H1 (cell line): ENCODE measurements at regions not wholly inside any gene's neighbourhood (a gene's known extent, or its start where the extent isn't known, plus 50 kb on each side); places are given as distances from the start of the nearest gene placed in this dataset.

Experiments used
- CTCF ChIA-PET: fragments of 300-600 bp; sonication (Branson Sonifier 250); formaldehyde crosslinking; loops from one replicate; lab custom pipeline; 2021; ENCODE audit not compliant: partially characterized antibody; lab: Charles Lee
- POLR2A ChIA-PET: fragments of 300-600 bp; sonication (Branson Sonifier 250); formaldehyde crosslinking; loops from one replicate; lab custom pipeline; 2021; ENCODE audit warnings: inconsistent platforms; ENCODE audit not compliant: partially characterized antibody; lab: Charles Lee
- DNase-seq, 2 experiments: peaks; one replicate each; pipeline versions ENCODE4 v3.0.0 to v3.0.0-alpha.2; 2010 to 2022; ENCODE audit warnings: low spot score in 2 of 2, low read depth in 1 of 2, mixed read lengths in 1 of 2
- FAIRE-seq: peaks from 2 replicates; lab custom pipeline; 2011; peaks lifted over from hg19 to GRCh38; lab: Jason Lieb, UNC
- H2AFZ ChIP-seq: 2 replicates; pipeline ENCODE4 v1.8.1; 2012; ENCODE audit warnings: low read length, inconsistent platforms
- H2AK5ac ChIP-seq: 2 replicates; pipeline ENCODE4 v1.6.1; 2013; ENCODE audit warnings: low read depth, low read length
- H2BK120ac ChIP-seq: replicated peaks from 2 replicates; pipeline ENCODE3; 2013; ENCODE audit warnings: low read depth, low read length, inconsistent platforms
- H2BK12ac ChIP-seq: 2 replicates; pipeline ENCODE4 v1.6.1; 2013; ENCODE audit warnings: low read depth, low read length
- H2BK15ac ChIP-seq: 2 replicates; pipeline ENCODE4 v1.6.1; 2013; ENCODE audit warnings: low read length
- H2BK20ac ChIP-seq: 2 replicates; pipeline ENCODE4 v1.6.1; 2013; ENCODE audit warnings: low read length
- H2BK5ac ChIP-seq: 2 replicates; pipeline ENCODE4 v1.6.1; 2013; ENCODE audit warnings: low read depth, low read length
- H3K14ac ChIP-seq: 2 replicates; pipeline ENCODE4 v1.6.1; 2013; ENCODE audit warnings: inconsistent platforms; ENCODE audit not compliant: insufficient read length
- H3K18ac ChIP-seq: 2 replicates; pipeline ENCODE4 v1.6.1; 2013; ENCODE audit warnings: low read length; ENCODE audit errors: extremely low read depth
- H3K23ac ChIP-seq: 2 replicates; pipeline ENCODE4 v1.6.1; 2013; ENCODE audit warnings: inconsistent platforms; ENCODE audit not compliant: insufficient read length
- H3K23me2 ChIP-seq: 2 replicates; pipeline ENCODE4 v1.6.1; 2013; ENCODE audit warnings: low read depth, low read length
- H3K27ac ChIP-seq: 2 replicates; pipeline ENCODE4 v1.6.1; 2011; ENCODE audit warnings: low read depth, low read length, inconsistent platforms
- H3K27me3 ChIP-seq, 4 experiments: replicated peaks in 1 of 4; 1 replicate in 1 of 4; 2 replicates in 3 of 4; pipeline versions ENCODE4 v1.6.1 to v1.8.1; 2011 to 2013; ENCODE audit warnings: low read length in 3 of 4, mild to moderate bottlenecking in 3 of 4, inconsistent platforms in 2 of 4, mixed read lengths in 2 of 4, moderate library complexity in 1 of 4; ENCODE audit not compliant: control insufficient read depth in 3 of 4, insufficient read depth in 3 of 4; ENCODE audit errors: extremely low read depth in 1 of 4
- H3K36me3 ChIP-seq, 4 experiments: 2 replicates each; pipeline versions ENCODE4 v1.6.1 to v1.8.1; 2011 to 2013; ENCODE audit warnings: mild to moderate bottlenecking in 4 of 4, low read length in 3 of 4, moderate library complexity in 2 of 4, control low read depth in 1 of 4, inconsistent platforms in 1 of 4; ENCODE audit not compliant: insufficient read depth in 4 of 4, control insufficient read depth in 2 of 4
- H3K4ac ChIP-seq: replicated peaks from 2 replicates; pipeline ENCODE3; 2013; ENCODE audit warnings: low read length, low read depth, mixed read lengths, inconsistent platforms; ENCODE audit not compliant: insufficient read length
- H3K4me1 ChIP-seq, 4 experiments: replicated peaks in 1 of 4; 1 replicate in 1 of 4; 2 replicates in 3 of 4; pipeline versions ENCODE4 v1.6.1 to v1.8.1; 2011 to 2013; ENCODE audit warnings: low read length in 3 of 4, inconsistent platforms in 2 of 4, mixed read lengths in 1 of 4; ENCODE audit not compliant: insufficient read depth in 4 of 4, control insufficient read depth in 3 of 4
- H3K4me2 ChIP-seq, 2 experiments: 2 replicates each; pipeline versions ENCODE4 v1.6.1 to v1.8.1; 2011 to 2013; ENCODE audit warnings: low read depth in 2 of 2, low read length in 2 of 2, control low read depth in 1 of 2, inconsistent platforms in 1 of 2, mild to moderate bottlenecking in 1 of 2; ENCODE audit not compliant: insufficient read depth in 1 of 2
- H3K4me3 ChIP-seq, 4 experiments: fragments of 200-600, 300-600 bp in 1 of 4; sonication (generic), shearing (Covaris generic), sonication (Bioruptor Twin) in 1 of 4; 2 replicates each; pipeline versions ENCODE4 v1.5.1 to v1.8.1; 2011 to 2016; ENCODE audit warnings: low read length in 4 of 4, low read depth in 3 of 4, control low read depth in 2 of 4, inconsistent platforms in 2 of 4, mild to moderate bottlenecking in 2 of 4, mixed read lengths in 1 of 4, moderate library complexity in 1 of 4; ENCODE audit not compliant: insufficient read depth in 2 of 4; ENCODE audit errors: extremely low read depth in 1 of 4
- H3K56ac ChIP-seq: replicated peaks from 2 replicates; pipeline ENCODE3; 2013; ENCODE audit warnings: low read depth, mild to moderate bottlenecking, mixed read lengths, low read length, inconsistent platforms; ENCODE audit not compliant: insufficient read length
- H3K79me1 ChIP-seq: 2 replicates; pipeline ENCODE4 v1.6.1; 2013; ENCODE audit warnings: low read depth, low read length, control low read depth
- H3K79me2 ChIP-seq, 2 experiments: 2 replicates each; pipeline versions ENCODE4 v1.6.1 to v1.8.1; 2012 to 2013; ENCODE audit warnings: low read length in 2 of 2, mild to moderate bottlenecking in 2 of 2, inconsistent platforms in 1 of 2; ENCODE audit not compliant: insufficient read depth in 2 of 2, control insufficient read depth in 1 of 2
- H3K9ac ChIP-seq, 4 experiments: replicated peaks in 1 of 4; 1 replicate in 1 of 4; 2 replicates in 3 of 4; pipeline versions ENCODE4 v1.6.1 to v1.8.1; 2011 to 2013; ENCODE audit warnings: low read depth in 3 of 4, low read length in 3 of 4, control low read depth in 2 of 4, mild to moderate bottlenecking in 2 of 4, moderate library complexity in 2 of 4, inconsistent platforms in 1 of 4; ENCODE audit errors: extremely low read depth in 1 of 4
- H3K9me3 ChIP-seq, 2 experiments: 2 replicates each; pipeline versions ENCODE4 v1.6.1 to v1.8.1; 2012 to 2013; ENCODE audit warnings: mild to moderate bottlenecking in 2 of 2, moderate library complexity in 2 of 2, control low read depth in 1 of 2, inconsistent platforms in 1 of 2, low read depth in 1 of 2, low read length in 1 of 2, mixed read lengths in 1 of 2; ENCODE audit not compliant: insufficient read depth in 2 of 2
- H4K20me1 ChIP-seq, 2 experiments: replicated peaks in 1 of 2; 2 replicates each; pipeline versions ENCODE3 to v1.8.1; 2011 to 2013; ENCODE audit warnings: inconsistent platforms in 2 of 2, low read length in 2 of 2, mild to moderate bottlenecking in 1 of 2; ENCODE audit not compliant: insufficient read depth in 2 of 2, control insufficient read depth in 1 of 2
- H4K5ac ChIP-seq: 2 replicates; pipeline ENCODE4 v1.6.1; 2013; ENCODE audit warnings: low read length, low read depth, mixed read lengths, inconsistent platforms; ENCODE audit not compliant: insufficient read length
- H4K8ac ChIP-seq: 2 replicates; pipeline ENCODE4 v1.8.0; 2013; ENCODE audit warnings: mild to moderate bottlenecking, moderate library complexity, low read length, inconsistent platforms; ENCODE audit not compliant: insufficient read depth; ENCODE audit errors: extremely low read depth
- H4K91ac ChIP-seq: replicated peaks from 2 replicates; pipeline ENCODE3; 2013; ENCODE audit warnings: low read length, mixed read lengths, inconsistent platforms; ENCODE audit not compliant: insufficient read length
- BCL11A ChIP-seq, 2 experiments: IDR thresholded peaks; one replicate each; pipeline ENCODE4 v1.6.1; 2011; ENCODE audit warnings: low read depth in 2 of 2, low read length in 2 of 2, mild to moderate bottlenecking in 2 of 2
- CTBP2 ChIP-seq: IDR thresholded peaks from 2 replicates; pipeline ENCODE4 v1.7.0; 2011; ENCODE audit warnings: borderline replicate concordance, mild to moderate bottlenecking, moderate library complexity, mixed read lengths, low read length; ENCODE audit not compliant: insufficient read depth, insufficient read length
- GABPA ChIP-seq: IDR thresholded peaks from 2 replicates; pipeline ENCODE4 v1.6.1; 2011; ENCODE audit warnings: mild to moderate bottlenecking, low read length, moderate library complexity, borderline replicate concordance; ENCODE audit not compliant: insufficient read depth
- GTF2F1 ChIP-seq: IDR thresholded peaks from 2 replicates; pipeline ENCODE4 v1.6.1; 2012; ENCODE audit warnings: low read depth, low read length, improper control_type of control experiment, borderline replicate concordance
- JUN ChIP-seq: IDR thresholded peaks from 2 replicates; pipeline ENCODE4 v1.6.1; 2011; ENCODE audit warnings: low read depth, mild to moderate bottlenecking, improper control_type of control experiment, low read length
- JUND ChIP-seq: IDR thresholded peaks from 2 replicates; pipeline ENCODE4 v1.6.1; 2011; ENCODE audit warnings: mild to moderate bottlenecking, improper control_type of control experiment, low read length
- NANOG ChIP-seq: IDR thresholded peaks from 2 replicates; pipeline ENCODE4 v1.6.1; 2011; ENCODE audit warnings: low read length, low read depth, mild to moderate bottlenecking, inconsistent platforms; ENCODE audit not compliant: insufficient read depth, poor library complexity, severe bottlenecking
- PHF8 ChIP-seq: fragments of 200-600 bp; sonication (generic); conservative IDR thresholded peaks from 2 replicates; pipeline ENCODE4 v1.7.1; 2012; ENCODE audit warnings: low read depth, mild to moderate bottlenecking, inconsistent platforms, low read length, moderate library complexity
- RNF2 ChIP-seq: fragments of 200-900, 300-1000 bp; sonication (generic); IDR thresholded peaks from 2 replicates; pipeline ENCODE4 v1.7.1; 2016; ENCODE audit warnings: borderline replicate concordance, low read depth, mild to moderate bottlenecking, antibody characterized with exemption, low read length; ENCODE audit not compliant: poor library complexity, severe bottlenecking; ENCODE audit errors: missing control alignments
- ZNF274 ChIP-seq: IDR thresholded peaks from 2 replicates; pipeline ENCODE4 v1.7.0; 2012; ENCODE audit warnings: low read length, borderline replicate concordance; ENCODE audit errors: extremely low read depth
- WGBS, 2 experiments: shearing (Covaris generic) in 1 of 2; methylation state at CpG; one replicate each; pipeline versions ENCODE4 v1.1.6 to v1.1.7; 2013 to 2015; ENCODE audit warnings: low lambda C conversion rate in 2 of 2, mixed read lengths in 2 of 2, inconsistent platforms in 1 of 2, low coverage in 1 of 2, missing lambda C conversion rate in 1 of 2; ENCODE audit not compliant: insufficient replicate concordance in 2 of 2, insufficient coverage in 1 of 2, insufficient read length in 1 of 2; ENCODE audit errors: extremely low coverage in 1 of 2, missing lambda C conversion rate in 1 of 2; 5-methylcytosine and 5-hydroxymethylcytosine counted together
- TF ChIP-seq, protein P1 (sequence below), 3 experiments: IDR thresholded peaks; 1 replicate in 2 of 3; 2 replicates in 1 of 3; pipeline versions ENCODE4 v1.5.1 to v1.6.1; 2011; ENCODE audit warnings: low read length in 3 of 3, mild to moderate bottlenecking in 3 of 3, inconsistent platforms in 2 of 3, low read depth in 1 of 3, moderate library complexity in 1 of 3; ENCODE audit not compliant: insufficient read depth in 1 of 3; ENCODE audit errors: control extremely low read depth in 1 of 3

DNA sequence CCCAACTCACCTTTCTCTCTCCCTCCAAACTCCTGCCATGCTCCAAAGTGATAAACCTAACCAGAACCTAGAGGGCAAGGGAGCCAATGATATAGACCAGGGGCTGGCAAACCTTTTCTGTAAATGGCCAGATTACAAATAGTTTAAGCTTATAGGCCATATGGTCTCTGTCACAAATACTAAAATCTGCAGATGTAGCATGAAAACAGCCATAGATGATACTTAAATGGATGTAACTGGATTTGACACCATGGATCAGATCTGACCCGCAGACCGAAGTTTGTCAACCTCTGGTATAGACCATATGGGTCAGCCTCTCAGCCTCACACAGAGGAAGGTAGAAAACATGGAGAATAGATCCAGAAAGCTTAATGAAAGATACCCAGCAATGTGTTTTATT lies 165.2 kb upstream of the STT3B start:
- ChIA-PET POLR2A (no interaction called here), CTCF (interaction anchor here (1.0 to 1.5 kb wide), 3 partner anchors 17 to 332 kb away, joined by 3 to 5 read pairs (median 3); no protein-coding TSS in a partner anchor)
- Histone ChIP-seq H3K4me1 (no peaks in the 10 kb centered on the region), H3K27me3 (no peaks in the 10 kb centered on the region), H3K9me3 (no peaks in the 10 kb centered on the region; a peak in 1 of 4 replicates), H3K79me2 (no peaks in the 10 kb centered on the region), H3K56ac (no peak overlapping the region), H3K23ac (no peak overlapping the region), H4K20me1 (no peaks in the 10 kb centered on the region), H3K79me1 (no peaks in the 10 kb centered on the region), H3K27ac (no peak overlapping the region), H4K8ac (no peak overlapping the region), H3K4ac (no peak overlapping the region), H3K36me3 (no peaks in the 10 kb centered on the region), H3K18ac (no peak overlapping the region), H3K23me2 (no peaks in the 10 kb centered on the region), H4K91ac (no peak overlapping the region), H2BK15ac (no peak overlapping the region), H2BK120ac (no peak overlapping the region), H3K9ac (no peak overlapping the region), H3K14ac (no peak overlapping the region), H2AFZ (no peak overlapping the region), H3K4me2 (no peak overlapping the region), H2BK12ac (no peak overlapping the region), H3K4me3 (no peak overlapping the region), H4K5ac (no peak overlapping the region), H2BK5ac (no peak overlapping the region), H2AK5ac (no peak overlapping the region), H2BK20ac (no peak overlapping the region)
- no peak for DNase-seq
- FAIRE-seq = no peak
- 92% methylated on average over 2 of the region's 2 CpGs; no CpG with 5 or more reads in 1 of the 2 experiments for WGBS, 2 experiments
- no peak for TF ChIP-seq JUN
- no peak for TF ChIP-seq GTF2F1
- TF ChIP-seq NANOG = no peak
- no peak for TF ChIP-seq CTBP2
- no peak for TF ChIP-seq ZNF274
- no peak for TF ChIP-seq JUND
- no peak for TF ChIP-seq BCL11A (IDR thresholded peaks at IDR 0.05; ENCODE audit: low read depth in 2 of 2, low read length in 2 of 2)
- no peak for TF ChIP-seq RNF2
- TF ChIP-seq, protein P1, sequence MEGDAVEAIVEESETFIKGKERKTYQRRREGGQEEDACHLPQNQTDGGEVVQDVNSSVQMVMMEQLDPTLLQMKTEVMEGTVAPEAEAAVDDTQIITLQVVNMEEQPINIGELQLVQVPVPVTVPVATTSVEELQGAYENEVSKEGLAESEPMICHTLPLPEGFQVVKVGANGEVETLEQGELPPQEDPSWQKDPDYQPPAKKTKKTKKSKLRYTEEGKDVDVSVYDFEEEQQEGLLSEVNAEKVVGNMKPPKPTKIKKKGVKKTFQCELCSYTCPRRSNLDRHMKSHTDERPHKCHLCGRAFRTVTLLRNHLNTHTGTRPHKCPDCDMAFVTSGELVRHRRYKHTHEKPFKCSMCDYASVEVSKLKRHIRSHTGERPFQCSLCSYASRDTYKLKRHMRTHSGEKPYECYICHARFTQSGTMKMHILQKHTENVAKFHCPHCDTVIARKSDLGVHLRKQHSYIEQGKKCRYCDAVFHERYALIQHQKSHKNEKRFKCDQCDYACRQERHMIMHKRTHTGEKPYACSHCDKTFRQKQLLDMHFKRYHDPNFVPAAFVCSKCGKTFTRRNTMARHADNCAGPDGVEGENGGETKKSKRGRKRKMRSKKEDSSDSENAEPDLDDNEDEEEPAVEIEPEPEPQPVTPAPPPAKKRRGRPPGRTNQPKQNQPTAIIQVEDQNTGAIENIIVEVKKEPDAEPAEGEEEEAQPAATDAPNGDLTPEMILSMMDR (IDR thresholded peaks at IDR 0.05; ENCODE audit: control extremely low read depth in 1 of 3, insufficient read depth in 1 of 3, low read depth in 1 of 3, low read length in 3 of 3) = no peak
- no peak for TF ChIP-seq PHF8
- no peak for TF ChIP-seq GABPA
